Neural cell (in vitro differentiated cells): ENCODE measurements at regions not wholly inside any gene's neighbourhood (a gene's known extent, or its start where the extent isn't known, plus 50 kb on each side); places are given as distances from the start of the nearest gene placed in this dataset.

ENCODE experiments used
- EZH2 ChIP-seq: fragments of 200-600, 300-800 bp; shearing (Covaris generic), sonication (generic); IDR thresholded peaks from 2 replicates; pipeline ENCODE4 v1.6.1; 2014; ENCODE audit warnings: antibody characterized with exemption, low read length, borderline replicate concordance, mild to moderate bottlenecking; ENCODE audit not compliant: insufficient read depth, poor library complexity, severe bottlenecking
- POLR2AphosphoS5 ChIP-seq: IDR thresholded peaks from 2 replicates; pipeline ENCODE4 v1.6.1; 2012
- TF ChIP-seq, protein P1 (sequence below): IDR thresholded peaks from 2 replicates; pipeline ENCODE4 v1.6.1; 2012; ENCODE audit warnings: borderline replicate concordance
- TF ChIP-seq, protein P2 (sequence below): fragments of 450-650 bp; IDR thresholded peaks from 2 replicates; pipeline ENCODE4 v1.5.1; 2014; ENCODE audit warnings: antibody characterized with exemption, mild to moderate bottlenecking, moderate library complexity; ENCODE audit not compliant: poor library complexity, severe bottlenecking

DNA sequence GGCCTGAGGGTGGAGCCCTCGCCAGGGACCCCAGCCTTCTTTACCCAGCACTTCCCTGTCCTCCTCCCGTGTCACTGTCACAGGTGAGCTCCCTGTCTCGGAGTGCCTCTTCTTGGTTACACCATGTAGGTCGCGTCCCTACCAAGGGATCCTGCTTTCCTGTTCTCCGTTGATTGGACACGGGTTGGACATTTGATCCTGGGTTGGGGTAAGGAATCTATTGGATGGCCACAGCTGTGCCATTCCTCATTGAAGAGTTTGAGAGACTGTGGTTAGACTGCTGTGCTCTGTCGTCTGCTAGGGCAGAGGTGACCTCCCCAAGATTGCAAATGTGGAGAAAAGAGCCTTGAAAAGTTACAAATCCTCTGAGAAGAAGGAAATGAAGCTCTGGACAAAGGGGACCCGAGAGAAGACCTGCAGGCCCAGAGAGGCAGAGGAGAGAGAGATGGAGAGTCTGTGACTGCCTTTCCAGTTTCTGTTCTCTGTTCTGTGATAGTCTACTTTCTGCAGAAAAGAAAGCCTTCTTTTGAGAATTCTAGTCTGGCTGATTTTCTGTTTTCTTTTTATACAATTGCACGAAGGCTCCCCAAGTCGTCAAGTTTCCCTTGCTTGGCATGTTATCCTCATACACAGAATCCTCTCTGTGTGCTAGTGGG, 325.7 kb upstream of the RGMA start:
- TF ChIP-seq, protein P1, sequence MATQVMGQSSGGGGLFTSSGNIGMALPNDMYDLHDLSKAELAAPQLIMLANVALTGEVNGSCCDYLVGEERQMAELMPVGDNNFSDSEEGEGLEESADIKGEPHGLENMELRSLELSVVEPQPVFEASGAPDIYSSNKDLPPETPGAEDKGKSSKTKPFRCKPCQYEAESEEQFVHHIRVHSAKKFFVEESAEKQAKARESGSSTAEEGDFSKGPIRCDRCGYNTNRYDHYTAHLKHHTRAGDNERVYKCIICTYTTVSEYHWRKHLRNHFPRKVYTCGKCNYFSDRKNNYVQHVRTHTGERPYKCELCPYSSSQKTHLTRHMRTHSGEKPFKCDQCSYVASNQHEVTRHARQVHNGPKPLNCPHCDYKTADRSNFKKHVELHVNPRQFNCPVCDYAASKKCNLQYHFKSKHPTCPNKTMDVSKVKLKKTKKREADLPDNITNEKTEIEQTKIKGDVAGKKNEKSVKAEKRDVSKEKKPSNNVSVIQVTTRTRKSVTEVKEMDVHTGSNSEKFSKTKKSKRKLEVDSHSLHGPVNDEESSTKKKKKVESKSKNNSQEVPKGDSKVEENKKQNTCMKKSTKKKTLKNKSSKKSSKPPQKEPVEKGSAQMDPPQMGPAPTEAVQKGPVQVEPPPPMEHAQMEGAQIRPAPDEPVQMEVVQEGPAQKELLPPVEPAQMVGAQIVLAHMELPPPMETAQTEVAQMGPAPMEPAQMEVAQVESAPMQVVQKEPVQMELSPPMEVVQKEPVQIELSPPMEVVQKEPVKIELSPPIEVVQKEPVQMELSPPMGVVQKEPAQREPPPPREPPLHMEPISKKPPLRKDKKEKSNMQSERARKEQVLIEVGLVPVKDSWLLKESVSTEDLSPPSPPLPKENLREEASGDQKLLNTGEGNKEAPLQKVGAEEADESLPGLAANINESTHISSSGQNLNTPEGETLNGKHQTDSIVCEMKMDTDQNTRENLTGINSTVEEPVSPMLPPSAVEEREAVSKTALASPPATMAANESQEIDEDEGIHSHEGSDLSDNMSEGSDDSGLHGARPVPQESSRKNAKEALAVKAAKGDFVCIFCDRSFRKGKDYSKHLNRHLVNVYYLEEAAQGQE: no peak
- TF ChIP-seq, protein P2, sequence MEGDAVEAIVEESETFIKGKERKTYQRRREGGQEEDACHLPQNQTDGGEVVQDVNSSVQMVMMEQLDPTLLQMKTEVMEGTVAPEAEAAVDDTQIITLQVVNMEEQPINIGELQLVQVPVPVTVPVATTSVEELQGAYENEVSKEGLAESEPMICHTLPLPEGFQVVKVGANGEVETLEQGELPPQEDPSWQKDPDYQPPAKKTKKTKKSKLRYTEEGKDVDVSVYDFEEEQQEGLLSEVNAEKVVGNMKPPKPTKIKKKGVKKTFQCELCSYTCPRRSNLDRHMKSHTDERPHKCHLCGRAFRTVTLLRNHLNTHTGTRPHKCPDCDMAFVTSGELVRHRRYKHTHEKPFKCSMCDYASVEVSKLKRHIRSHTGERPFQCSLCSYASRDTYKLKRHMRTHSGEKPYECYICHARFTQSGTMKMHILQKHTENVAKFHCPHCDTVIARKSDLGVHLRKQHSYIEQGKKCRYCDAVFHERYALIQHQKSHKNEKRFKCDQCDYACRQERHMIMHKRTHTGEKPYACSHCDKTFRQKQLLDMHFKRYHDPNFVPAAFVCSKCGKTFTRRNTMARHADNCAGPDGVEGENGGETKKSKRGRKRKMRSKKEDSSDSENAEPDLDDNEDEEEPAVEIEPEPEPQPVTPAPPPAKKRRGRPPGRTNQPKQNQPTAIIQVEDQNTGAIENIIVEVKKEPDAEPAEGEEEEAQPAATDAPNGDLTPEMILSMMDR: no peak
- TF ChIP-seq EZH2 (no peak), POLR2AphosphoS5 (no peak)
